ENCODE measurements at regions not wholly inside any gene's neighbourhood (a gene's known extent, or its start where the extent isn't known, plus 50 kb on each side); places are given as distances from the start of the nearest gene placed in this dataset.

GRCh38 chr9:97769208-97769607 lies 72.1 kb upstream of the XPA start:
- Histone ChIP-seq H3K9ac (ENCODE audit: low read depth, low read length, poor library complexity, severe bottlenecking) (no peak overlapping the region), H3K9me2 (replicated peaks; ENCODE audit: low read depth, low read length) (no peaks in the 10 kb centered on the region), H3K4me1 (ENCODE audit: insufficient read depth, low read length, poor library complexity, severe bottlenecking) (no peaks in the 10 kb centered on the region), H3K4me2 (ENCODE audit: low read depth, low read length, poor library complexity, severe bottlenecking) (no peak overlapping the region), H3F3A (ENCODE audit: low read depth) (no peaks in the 10 kb centered on the region), H3K36me3 (ENCODE audit: insufficient read depth, low read length) (no peaks in the 10 kb centered on the region), H3K27me3 (ENCODE audit: insufficient read depth, low read length, poor library complexity, severe bottlenecking) (no peaks in the 10 kb centered on the region), H3K4me3 (ENCODE audit: low read length, poor library complexity, severe bottlenecking) (no peak overlapping the region), H2AFZ (ENCODE audit: low read length) (no peak overlapping the region), H4K20me1 (ENCODE audit: insufficient read depth, low read length, poor library complexity, severe bottlenecking) (no peaks in the 10 kb centered on the region), H3K9me3 (ENCODE audit: insufficient read depth, low read depth, low read length) (no peaks in the 10 kb centered on the region), H3K79me2 (ENCODE audit: insufficient read depth, low read length) (no peaks in the 10 kb centered on the region)
- TF ChIP-seq EZH2phosphoT487 (IDR thresholded peaks at IDR 0.05; ENCODE audit: borderline replicate concordance): no peak
- TF ChIP-seq CTCF (conservative IDR thresholded peaks at IDR 0.05; ENCODE audit: low read length): no peak

GRCh38 chr9:97770808-97771372 lies 73.8 kb upstream of the XPA start:
- no peak overlapping the region for H3K9ac ChIP-seq (ENCODE audit: low read depth, low read length, poor library complexity, severe bottlenecking)
- no peaks in the 10 kb centered on the region for H3K27me3 ChIP-seq (ENCODE audit: insufficient read depth, low read length, poor library complexity, severe bottlenecking)
- no peaks in the 10 kb centered on the region for H3K9me2 ChIP-seq (replicated peaks; ENCODE audit: low read depth, low read length)
- no peaks in the 10 kb centered on the region for H4K20me1 ChIP-seq (ENCODE audit: insufficient read depth, low read length, poor library complexity, severe bottlenecking)
- H3K36me3 ChIP-seq (ENCODE audit: insufficient read depth, low read length): no peaks in the 10 kb centered on the region
- no peak overlapping the region for H3K4me2 ChIP-seq (ENCODE audit: low read depth, low read length, poor library complexity, severe bottlenecking)
- H3K79me2 ChIP-seq (ENCODE audit: insufficient read depth, low read length): no peaks in the 10 kb centered on the region
- no peaks in the 10 kb centered on the region for H3K4me1 ChIP-seq (ENCODE audit: insufficient read depth, low read length, poor library complexity, severe bottlenecking)
- H3F3A ChIP-seq (ENCODE audit: low read depth): no peaks in the 10 kb centered on the region
- TF ChIP-seq CTCF (conservative IDR thresholded peaks at IDR 0.05; ENCODE audit: low read length) (no peak), EZH2phosphoT487 (IDR thresholded peaks at IDR 0.05; ENCODE audit: borderline replicate concordance) (no peak)
- H3K4me3 ChIP-seq (ENCODE audit: low read length, poor library complexity, severe bottlenecking): no peak overlapping the region
- no peak overlapping the region for H2AFZ ChIP-seq (ENCODE audit: low read length)
- H3K9me3 ChIP-seq (ENCODE audit: insufficient read depth, low read depth, low read length): no peaks in the 10 kb centered on the region

- Histone ChIP-seq H3K4me2 (ENCODE audit: low read depth, low read length, poor library complexity, severe bottlenecking) (no peak overlapping the region), H3K9me2 (replicated peaks; ENCODE audit: low read depth, low read length) (no peaks in the 10 kb centered on the region), H3K4me1 (ENCODE audit: insufficient read depth, low read length, poor library complexity, severe bottlenecking) (no peaks in the 10 kb centered on the region), H3K4me3 (ENCODE audit: low read length, poor library complexity, severe bottlenecking) (no peak overlapping the region), H4K20me1 (ENCODE audit: insufficient read depth, low read length, poor library complexity, severe bottlenecking) (no peaks in the 10 kb centered on the region), H3F3A (ENCODE audit: low read depth) (no peaks in the 10 kb centered on the region), H3K79me2 (ENCODE audit: insufficient read depth, low read length) (no peaks in the 10 kb centered on the region), H3K27me3 (ENCODE audit: insufficient read depth, low read length, poor library complexity, severe bottlenecking) (no peaks in the 10 kb centered on the region), H3K9me3 (ENCODE audit: insufficient read depth, low read depth, low read length) (no peaks in the 10 kb centered on the region), H2AFZ (ENCODE audit: low read length) (no peak overlapping the region), H3K9ac (ENCODE audit: low read depth, low read length, poor library complexity, severe bottlenecking) (no peak overlapping the region), H3K36me3 (ENCODE audit: insufficient read depth, low read length) (no peaks in the 10 kb centered on the region)
- no peak for TF ChIP-seq EZH2phosphoT487 (IDR thresholded peaks at IDR 0.05; ENCODE audit: borderline replicate concordance)
- TF ChIP-seq CTCF (conservative IDR thresholded peaks at IDR 0.05; ENCODE audit: low read length): no peak
These were observed 74.5 kb upstream of the XPA start for GRCh38 chr9:97771641-97772040.
